Trophoblast cell (in vitro differentiated cells and primary cell): ENCODE measurements at regions not wholly inside any gene's neighbourhood (a gene's known extent, or its start where the extent isn't known, plus 50 kb on each side); places are given as distances from the start of the nearest gene placed in this dataset.
"Not testable (repeated sequence)": the region's sequence is repeated elsewhere in the genome, so short reads cannot be mapped to it uniquely, and the experiment has no call there.

Experiments used
- DNase-seq, 2 donors: peaks; one replicate each; pipeline ENCODE4 v3.0.0-alpha.2; 2016
- H2AFZ ChIP-seq: 2 replicates; pipeline ENCODE4 v1.6.1; 2013; ENCODE audit warnings: low read length, moderate library complexity, mild to moderate bottlenecking; ENCODE audit not compliant: insufficient read depth, poor library complexity
- H2AK5ac ChIP-seq: 2 replicates; pipeline ENCODE4 v1.6.1; 2013; ENCODE audit warnings: mild to moderate bottlenecking, low read length
- H2BK120ac ChIP-seq: 2 replicates; pipeline ENCODE4 v1.6.1; 2013; ENCODE audit warnings: low read length, mild to moderate bottlenecking, moderate library complexity; ENCODE audit not compliant: insufficient read depth, poor library complexity
- H2BK12ac ChIP-seq: 2 replicates; pipeline ENCODE4 v1.6.1; 2013; ENCODE audit warnings: mild to moderate bottlenecking, low read length, moderate library complexity
- H2BK5ac ChIP-seq: 2 replicates; pipeline ENCODE4 v1.6.1; 2013; ENCODE audit warnings: low read length, low read depth, moderate library complexity, mild to moderate bottlenecking; ENCODE audit not compliant: poor library complexity
- H3K14ac ChIP-seq: 2 replicates; pipeline ENCODE4 v1.6.1; 2013; ENCODE audit warnings: mild to moderate bottlenecking, low read length
- H3K18ac ChIP-seq: 2 replicates; pipeline ENCODE4 v1.6.1; 2013; ENCODE audit warnings: mild to moderate bottlenecking, low read length
- H3K23ac ChIP-seq: 2 replicates; pipeline ENCODE4 v1.6.1; 2013; ENCODE audit warnings: low read length
- H3K27ac ChIP-seq: 2 replicates; pipeline ENCODE4 v1.5.1; 2013; ENCODE audit warnings: low read depth, mild to moderate bottlenecking, inconsistent platforms, low read length, moderate library complexity
- H3K27me3 ChIP-seq: 2 replicates; pipeline ENCODE4 v1.6.1; 2013; ENCODE audit warnings: inconsistent platforms, mild to moderate bottlenecking, low read length, moderate library complexity; ENCODE audit not compliant: insufficient read depth
- H3K36me3 ChIP-seq, 2 experiments: 1 replicate in 1 of 2; 2 replicates in 1 of 2; pipeline ENCODE4 v1.6.1; 2013; ENCODE audit warnings: low read length in 2 of 2, mild to moderate bottlenecking in 2 of 2, moderate library complexity in 1 of 2; ENCODE audit not compliant: insufficient read depth in 2 of 2, control insufficient read depth in 1 of 2
- H3K4ac ChIP-seq: 2 replicates; pipeline ENCODE4 v1.6.1; 2013; ENCODE audit warnings: low read depth, mild to moderate bottlenecking, low read length, moderate library complexity
- H3K4me1 ChIP-seq, 2 experiments: 1 replicate in 1 of 2; 2 replicates in 1 of 2; pipeline ENCODE4 v1.6.1; 2013; ENCODE audit warnings: low read length in 2 of 2, mild to moderate bottlenecking in 2 of 2, moderate library complexity in 1 of 2; ENCODE audit not compliant: insufficient read depth in 2 of 2, control insufficient read depth in 1 of 2
- H3K4me2 ChIP-seq: 2 replicates; pipeline ENCODE4 v1.6.1; 2013; ENCODE audit warnings: inconsistent platforms, mild to moderate bottlenecking, low read length, moderate library complexity
- H3K4me3 ChIP-seq: 2 replicates; pipeline ENCODE4 v1.5.1; 2013; ENCODE audit warnings: mild to moderate bottlenecking, low read depth, low read length, inconsistent platforms
- H3K79me1 ChIP-seq: one replicate; pipeline ENCODE4 v1.6.1; 2013; ENCODE audit warnings: low read length
- H3K79me2 ChIP-seq: 2 replicates; pipeline ENCODE4 v1.6.1; 2013; ENCODE audit warnings: low read length, mild to moderate bottlenecking; ENCODE audit not compliant: control insufficient read depth, insufficient read depth, poor library complexity
- H3K9ac ChIP-seq: 2 replicates; pipeline ENCODE4 v1.6.1; 2013; ENCODE audit warnings: mild to moderate bottlenecking, low read length
- H3K9me3 ChIP-seq: 2 replicates; pipeline ENCODE4 v1.6.1; 2013; ENCODE audit warnings: low read depth, mild to moderate bottlenecking, control low read depth, inconsistent platforms, low read length; ENCODE audit not compliant: insufficient read depth
- H4K12ac ChIP-seq: 2 replicates; pipeline ENCODE4 v1.6.1; 2013; ENCODE audit warnings: low read depth, mild to moderate bottlenecking, low read length, moderate library complexity
- H4K8ac ChIP-seq: 2 replicates; pipeline ENCODE4 v1.6.1; 2013; ENCODE audit warnings: low read depth, mild to moderate bottlenecking, low read length, moderate library complexity
- H4K91ac ChIP-seq: one replicate; pipeline ENCODE4 v1.6.1; 2013; ENCODE audit warnings: low read depth, mild to moderate bottlenecking, low read length, moderate library complexity
- WGBS: extraction: QIAGEN DNeasy Blood & Tissue Kit; methylation state at CpG from one replicate; pipeline ENCODE4 v1.1.7; 2013; ENCODE audit warnings: missing lambda C conversion rate; ENCODE audit not compliant: insufficient read length, insufficient coverage; ENCODE audit errors: extremely low coverage; 5-methylcytosine and 5-hydroxymethylcytosine counted together

DNA sequence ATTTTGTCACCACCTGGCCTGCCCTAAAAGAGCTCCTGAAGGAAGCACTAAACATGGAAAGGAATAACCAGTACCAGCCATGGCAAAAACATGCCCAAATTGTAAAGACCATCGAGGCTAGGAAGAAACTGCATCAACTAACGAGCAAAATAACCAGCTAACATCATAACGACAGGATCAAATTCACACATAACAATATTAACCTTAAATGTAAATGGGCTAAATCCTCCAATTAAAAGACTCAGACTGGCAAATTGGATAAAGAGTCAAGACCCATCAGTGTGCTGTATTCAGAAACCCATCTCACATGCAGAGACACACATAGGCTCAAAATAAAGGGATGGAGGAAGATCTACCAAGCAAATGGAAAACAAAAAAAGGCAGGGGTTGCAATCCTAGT lies 264.3 kb upstream of the XYLT1 start:
- H3K79me1 ChIP-seq, H2BK12ac ChIP-seq, H2BK120ac ChIP-seq, H3K9me3 ChIP-seq, H3K79me2 ChIP-seq, H3K4ac ChIP-seq, H3K27ac ChIP-seq, DNase-seq, H3K23ac ChIP-seq, H4K8ac ChIP-seq, H3K18ac ChIP-seq, H2AFZ ChIP-seq, H2AK5ac ChIP-seq, H3K4me2 ChIP-seq, H4K91ac ChIP-seq, H3K4me3 ChIP-seq, H3K27me3 ChIP-seq, H3K4me1 ChIP-seq, H3K14ac ChIP-seq, H3K9ac ChIP-seq, H2BK5ac ChIP-seq, H4K12ac ChIP-seq, H3K36me3 ChIP-seq: not testable (repeated sequence)
- WGBS, result no CpG with 5 or more reads among the region's 3 CpGs

DNA sequence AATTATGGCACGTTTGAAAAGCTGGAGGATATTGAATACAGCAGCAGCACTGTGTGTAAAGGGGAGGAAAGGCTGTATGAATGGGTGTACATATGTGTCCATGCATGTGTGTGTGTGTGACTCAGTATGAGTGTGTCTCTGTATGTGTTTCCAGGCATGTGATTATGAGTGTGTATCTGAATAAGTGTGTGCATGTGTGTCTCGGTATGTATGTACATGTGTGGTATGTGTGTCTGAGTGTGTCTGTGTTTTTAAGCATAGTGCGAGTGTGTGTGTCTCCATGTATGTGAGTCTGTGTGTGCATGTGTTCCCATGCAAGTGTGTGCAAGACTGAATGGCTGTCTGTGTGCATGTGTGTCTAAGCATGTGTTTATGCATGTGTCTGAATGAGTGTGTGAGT lies 259.1 kb upstream of the XYLT1 start:
- H4K12ac ChIP-seq, result no peak overlapping the region
- no peaks in the 10 kb centered on the region for H3K4me1 ChIP-seq
- no peak for DNase-seq
- no peaks in the 10 kb centered on the region for H3K79me1 ChIP-seq
- no peak overlapping the region for H2AFZ ChIP-seq
- peak overlapping the region; percentile 10 for H3K23ac ChIP-seq
- no peak overlapping the region for H3K4me2 ChIP-seq
- H2BK5ac ChIP-seq, result no peak overlapping the region
- H2BK12ac ChIP-seq, result no peak overlapping the region
- no peaks in the 10 kb centered on the region for H3K27me3 ChIP-seq
- no peak overlapping the region for H4K91ac ChIP-seq
- no peak overlapping the region for H3K4ac ChIP-seq
- no peak overlapping the region for H3K14ac ChIP-seq
- no CpG with 5 or more reads among the region's 3 CpGs for WGBS
- H2AK5ac ChIP-seq, result no peak overlapping the region
- H3K79me2 ChIP-seq, result no peaks in the 10 kb centered on the region
- H2BK120ac ChIP-seq, result no peak overlapping the region
- no peaks in the 10 kb centered on the region for H3K36me3 ChIP-seq
- H4K8ac ChIP-seq, result no peak overlapping the region
- H3K4me3 ChIP-seq, result no peak overlapping the region
- no peak overlapping the region for H3K27ac ChIP-seq
- H3K9me3 ChIP-seq, result peaks cover 5% of the 10 kb centered on the region
- no peak overlapping the region for H3K18ac ChIP-seq
- H3K9ac ChIP-seq, result no peak overlapping the region

DNA sequence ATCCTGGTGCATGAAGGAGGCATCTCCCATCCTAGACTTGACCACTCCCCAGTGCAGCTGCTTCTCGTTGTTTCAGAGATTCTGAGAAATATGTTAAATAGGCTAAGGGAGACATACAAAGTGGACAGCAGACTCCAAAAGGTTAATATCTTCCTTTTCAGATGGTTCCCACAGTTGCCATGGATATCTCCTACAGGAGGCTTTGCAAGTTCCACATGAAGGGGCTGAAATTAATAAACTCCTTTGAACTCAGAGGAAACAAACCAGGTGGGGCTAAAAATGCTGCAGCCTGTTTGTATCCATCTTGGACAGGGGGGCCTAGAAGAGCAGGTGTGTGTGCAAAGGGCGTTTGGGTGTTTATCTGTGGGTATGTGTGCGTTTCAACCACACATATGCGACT lies 257.4 kb upstream of the XYLT1 start:
- H2BK120ac ChIP-seq, result no peak overlapping the region
- no peaks in the 10 kb centered on the region for H3K4me1 ChIP-seq
- no peak overlapping the region for H3K4me2 ChIP-seq
- H3K79me1 ChIP-seq, result no peaks in the 10 kb centered on the region
- H2BK12ac ChIP-seq, result no peak overlapping the region
- peaks cover 3% of the 10 kb centered on the region for H3K9me3 ChIP-seq
- H3K14ac ChIP-seq, result no peak overlapping the region
- no peaks in the 10 kb centered on the region for H3K79me2 ChIP-seq
- no peak overlapping the region for H3K4me3 ChIP-seq
- no peak overlapping the region for H3K27ac ChIP-seq
- H3K23ac ChIP-seq, result no peak overlapping the region
- H4K8ac ChIP-seq, result no peak overlapping the region
- no peak overlapping the region for H3K18ac ChIP-seq
- H4K91ac ChIP-seq, result no peak overlapping the region
- no peak overlapping the region for H2BK5ac ChIP-seq
- H2AFZ ChIP-seq, result no peak overlapping the region
- H3K36me3 ChIP-seq, result no peaks in the 10 kb centered on the region
- no CpG with 5 or more reads among the region's 4 CpGs for WGBS
- no peak overlapping the region for H3K4ac ChIP-seq
- H3K9ac ChIP-seq, result no peak overlapping the region
- no peaks in the 10 kb centered on the region for H3K27me3 ChIP-seq
- no peak overlapping the region for H2AK5ac ChIP-seq
- H4K12ac ChIP-seq, result no peak overlapping the region
- DNase-seq, result no peak

DNA sequence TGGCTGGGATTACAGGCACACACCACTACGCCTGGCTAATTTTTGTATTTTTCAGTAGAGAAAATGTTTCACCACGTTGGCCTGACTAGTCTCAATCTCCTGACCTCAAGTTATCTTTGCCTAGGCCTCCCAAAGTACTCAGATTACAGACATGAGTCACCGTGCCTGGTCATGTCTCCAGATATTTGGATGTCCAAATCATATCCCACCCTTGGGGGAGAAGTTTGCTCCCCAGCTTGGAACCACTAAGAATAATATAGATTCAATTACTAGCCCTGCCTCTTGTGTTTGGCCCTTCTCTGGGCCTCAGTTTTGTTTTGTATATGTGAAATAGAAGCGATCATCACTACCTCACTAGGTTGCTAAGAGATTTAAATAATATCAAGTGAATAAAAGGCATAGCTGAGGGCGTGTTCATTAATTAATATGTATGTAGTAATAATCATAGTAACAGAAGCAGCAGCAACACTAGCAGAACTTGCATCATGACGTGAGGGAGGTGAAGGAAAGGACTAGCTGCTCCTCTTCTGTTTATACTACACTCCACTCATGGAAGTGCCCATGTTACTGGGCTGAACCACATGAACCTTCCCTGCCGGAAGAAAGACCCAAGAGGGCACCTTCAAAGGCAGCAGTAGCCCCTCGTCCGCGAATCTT lies 253.6 kb upstream of the XYLT1 start:
- H3K4me3 ChIP-seq, result no peak overlapping the region
- no peak overlapping the region for H2BK5ac ChIP-seq
- no peaks in the 10 kb centered on the region for H3K4me1 ChIP-seq
- H4K91ac ChIP-seq, result no peak overlapping the region
- no peak for DNase-seq
- no peak overlapping the region for H2AFZ ChIP-seq
- no peaks in the 10 kb centered on the region for H3K79me1 ChIP-seq
- WGBS, result no CpG with 5 or more reads among the region's 10 CpGs
- H3K9ac ChIP-seq, result no peak overlapping the region
- H3K79me2 ChIP-seq, result no peaks in the 10 kb centered on the region
- no peak overlapping the region for H3K4ac ChIP-seq
- no peak overlapping the region for H4K12ac ChIP-seq
- no peaks in the 10 kb centered on the region for H3K27me3 ChIP-seq
- no peak overlapping the region for H3K27ac ChIP-seq
- H3K36me3 ChIP-seq, result no peaks in the 10 kb centered on the region
- H3K4me2 ChIP-seq, result no peak overlapping the region
- no peaks in the 10 kb centered on the region for H3K9me3 ChIP-seq
- no peak overlapping the region for H4K8ac ChIP-seq
- H2BK120ac ChIP-seq, result no peak overlapping the region
- H3K23ac ChIP-seq, result no peak overlapping the region
- H2AK5ac ChIP-seq, result no peak overlapping the region
- H3K14ac ChIP-seq, result no peak overlapping the region
- no peak overlapping the region for H3K18ac ChIP-seq
- no peak overlapping the region for H2BK12ac ChIP-seq
